Activated CD4-positive, alpha-beta T cell treated with anti-CD3 and anti-CD28 coated beads, Interleukin-2, amount 10 ng/mL, durations not matched to agents 7 days and 5 days (primary cell): ENCODE measurements at regions not wholly inside any gene's neighbourhood (a gene's known extent, or its start where the extent isn't known, plus 50 kb on each side); places are given as distances from the start of the nearest gene placed in this dataset.

Experiments
- CTCF ChIA-PET: fragments of 350-600 bp; sonication (Branson Sonifier 250); formaldehyde crosslinking; loops from one replicate; lab custom pipeline; 2021; ENCODE audit warnings: antibody characterized with exemption; lab: Charles Lee
- POLR2A ChIA-PET: fragments of 350-600 bp; sonication (Branson Sonifier 250); formaldehyde crosslinking; loops from one replicate; lab custom pipeline; 2021; ENCODE audit warnings: antibody characterized with exemption; lab: Charles Lee
- DNase-seq: peaks from one replicate; pipeline ENCODE4 v3.0.0-alpha.2; 2020
- H3K27ac Mint-ChIP-seq: one replicate; pipeline ENCODE4 v1.8.0; 2021; ENCODE audit warnings: mild to moderate bottlenecking, moderate library complexity, mixed read lengths
- H3K27me3 Mint-ChIP-seq: one replicate; pipeline ENCODE4 v1.8.0; 2021; ENCODE audit warnings: mixed read lengths
- H3K36me3 Mint-ChIP-seq: one replicate; pipeline ENCODE4 v1.8.0; 2021; ENCODE audit warnings: low read depth, mixed read lengths
- H3K4me1 Mint-ChIP-seq: one replicate; pipeline ENCODE4 v1.8.0; 2021; ENCODE audit warnings: mixed read lengths
- H3K4me3 Mint-ChIP-seq: one replicate; pipeline ENCODE4 v1.8.0; 2021; ENCODE audit warnings: mild to moderate bottlenecking, moderate library complexity, mixed read lengths
- H3K9me3 Mint-ChIP-seq: one replicate; pipeline ENCODE4 v1.8.0; 2021; ENCODE audit warnings: mixed read lengths

GRCh38 chr12:94039199-94039840, 109.1 kb upstream of the PLXNC1 start:
- peaks cover 3% of the 10 kb centered on the region for H3K27me3 Mint-ChIP-seq
- no peak for DNase-seq
- no peaks in the 10 kb centered on the region for H3K36me3 Mint-ChIP-seq
- ChIA-PET POLR2A (no interaction called here), CTCF (interaction anchor here (0.5 kb wide), 1 partner anchor 449 kb away, joined by 6 read pairs; no protein-coding TSS in a partner anchor)
- H3K9me3 Mint-ChIP-seq, result peaks cover 19% of the 10 kb centered on the region
- no peaks in the 10 kb centered on the region for H3K4me1 Mint-ChIP-seq
- no peak overlapping the region for H3K27ac Mint-ChIP-seq
- no peak overlapping the region for H3K4me3 Mint-ChIP-seq

- Mint-ChIP-seq H3K36me3 (no peaks in the 10 kb centered on the region), H3K4me3 (no peak overlapping the region), H3K4me1 (no peaks in the 10 kb centered on the region), H3K9me3 (peaks cover 14% of the 10 kb centered on the region), H3K27ac (no peak overlapping the region), H3K27me3 (peaks cover 3% of the 10 kb centered on the region)
- POLR2A ChIA-PET, result no interaction called here
- DNase-seq, result no peak
- CTCF ChIA-PET, result no interaction called here
These were observed 108.5 kb upstream of the PLXNC1 start for GRCh38 chr12:94039914-94040313.

- CTCF ChIA-PET, result no interaction called here
- H3K36me3 Mint-ChIP-seq, result no peaks in the 10 kb centered on the region
- no peak overlapping the region for H3K27ac Mint-ChIP-seq
- no peaks in the 10 kb centered on the region for H3K27me3 Mint-ChIP-seq
- H3K4me1 Mint-ChIP-seq, result no peaks in the 10 kb centered on the region
- no peak for DNase-seq
- no peak overlapping the region for H3K4me3 Mint-ChIP-seq
- POLR2A ChIA-PET, result no interaction called here
- peaks cover 8% of the 10 kb centered on the region for H3K9me3 Mint-ChIP-seq
These were observed 106.5 kb upstream of the PLXNC1 start for GRCh38 chr12:94041850-94042249.

GRCh38 chr12:94042321-94042720, 106.1 kb upstream of the PLXNC1 start:
- H3K4me3 Mint-ChIP-seq, result no peak overlapping the region
- ChIA-PET POLR2A (no interaction called here), CTCF (interaction anchor here (0.6 kb wide), 1 partner anchor 55 kb away, joined by 3 read pairs; no protein-coding TSS in a partner anchor)
- DNase-seq, result no peak
- no peaks in the 10 kb centered on the region for H3K36me3 Mint-ChIP-seq
- H3K27me3 Mint-ChIP-seq, result no peaks in the 10 kb centered on the region
- H3K27ac Mint-ChIP-seq, result no peak overlapping the region
- H3K4me1 Mint-ChIP-seq, result peaks cover 1% of the 10 kb centered on the region
- peaks cover 8% of the 10 kb centered on the region for H3K9me3 Mint-ChIP-seq

GRCh38 chr12:94046626-94047410, 101.6 kb upstream of the PLXNC1 start:
- Mint-ChIP-seq H3K4me3 (no peak overlapping the region), H3K9me3 (peaks cover 9% of the 10 kb centered on the region), H3K4me1 (peaks cover 6% of the 10 kb centered on the region), H3K27ac (no peak overlapping the region), H3K36me3 (no peaks in the 10 kb centered on the region), H3K27me3 (peaks cover 4% of the 10 kb centered on the region)
- DNase-seq, result no peak
- POLR2A ChIA-PET, result no interaction called here
- CTCF ChIA-PET, result interaction anchor here (1.1 to 1.4 kb wide), 3 partner anchors 9 to 27 kb away, joined by 3 to 5 read pairs (median 4); no protein-coding TSS in a partner anchor

- Mint-ChIP-seq H3K27me3 (peaks cover 4% of the 10 kb centered on the region), H3K27ac (no peak overlapping the region), H3K9me3 (peaks cover 9% of the 10 kb centered on the region), H3K4me1 (peaks cover 6% of the 10 kb centered on the region), H3K4me3 (no peak overlapping the region), H3K36me3 (no peaks in the 10 kb centered on the region)
- ChIA-PET POLR2A (no interaction called here), CTCF (interaction anchor here (0.6 to 1.2 kb wide), 3 partner anchors 20 to 1061 kb away, joined by 3 to 5 read pairs (median 3); no protein-coding TSS in a partner anchor)
- no peak for DNase-seq
These were observed 100.4 kb upstream of the PLXNC1 start for GRCh38 chr12:94047781-94048567.

- Mint-ChIP-seq H3K27me3 (peaks cover 4% of the 10 kb centered on the region), H3K4me1 (peaks cover 6% of the 10 kb centered on the region), H3K9me3 (peaks cover 9% of the 10 kb centered on the region), H3K27ac (no peak overlapping the region), H3K36me3 (no peaks in the 10 kb centered on the region), H3K4me3 (no peak overlapping the region)
- ChIA-PET POLR2A (no interaction called here), CTCF (interaction anchor here (0.6 kb wide), 1 partner anchor 1061 kb away, joined by 3 read pairs; no protein-coding TSS in a partner anchor)
- no peak for DNase-seq
These were observed 99.6 kb upstream of the PLXNC1 start for GRCh38 chr12:94048757-94049156.

GRCh38 chr12:94049718-94050117, 98.7 kb upstream of the PLXNC1 start:
- Mint-ChIP-seq H3K9me3 (peaks cover 9% of the 10 kb centered on the region), H3K27me3 (peaks cover 4% of the 10 kb centered on the region), H3K4me3 (no peak overlapping the region), H3K4me1 (peaks cover 6% of the 10 kb centered on the region), H3K36me3 (no peaks in the 10 kb centered on the region), H3K27ac (no peak overlapping the region)
- no peak for DNase-seq
- ChIA-PET CTCF (no interaction called here), POLR2A (no interaction called here)

- ChIA-PET CTCF (no interaction called here), POLR2A (no interaction called here)
- H3K27ac Mint-ChIP-seq, result no peak overlapping the region
- H3K27me3 Mint-ChIP-seq, result peaks cover 4% of the 10 kb centered on the region
- no peak for DNase-seq
- H3K36me3 Mint-ChIP-seq, result no peaks in the 10 kb centered on the region
- no peaks in the 10 kb centered on the region for H3K4me1 Mint-ChIP-seq
- H3K4me3 Mint-ChIP-seq, result no peak overlapping the region
- peaks cover 9% of the 10 kb centered on the region for H3K9me3 Mint-ChIP-seq
These were observed 94.7 kb upstream of the PLXNC1 start for GRCh38 chr12:94053676-94054075.

- DNase-seq, result no peak
- POLR2A ChIA-PET, result no interaction called here
- peaks cover 2% of the 10 kb centered on the region for H3K27me3 Mint-ChIP-seq
- no peaks in the 10 kb centered on the region for H3K36me3 Mint-ChIP-seq
- CTCF ChIA-PET, result interaction anchor here (0.7 to 1.6 kb wide), 2 partner anchors 9 to 10 kb away, joined by 3 to 4 read pairs; no protein-coding TSS in a partner anchor
- no peaks in the 10 kb centered on the region for H3K4me1 Mint-ChIP-seq
- H3K9me3 Mint-ChIP-seq, result peaks cover 3% of the 10 kb centered on the region
- no peak overlapping the region for H3K27ac Mint-ChIP-seq
- H3K4me3 Mint-ChIP-seq, result no peak overlapping the region
These were observed 92.8 kb upstream of the PLXNC1 start for GRCh38 chr12:94055528-94055927.

GRCh38 chr12:94056419-94057158, 91.8 kb upstream of the PLXNC1 start:
- no peak for DNase-seq
- Mint-ChIP-seq H3K36me3 (no peaks in the 10 kb centered on the region), H3K4me1 (no peaks in the 10 kb centered on the region), H3K4me3 (no peak overlapping the region), H3K9me3 (no peaks in the 10 kb centered on the region), H3K27ac (no peak overlapping the region), H3K27me3 (peaks cover 1% of the 10 kb centered on the region)
- POLR2A ChIA-PET, result no interaction called here
- CTCF ChIA-PET, result interaction anchor here (0.7 to 1.6 kb wide), 2 partner anchors 9 to 10 kb away, joined by 3 to 4 read pairs; no protein-coding TSS in a partner anchor
